AG09309 (cell line): ENCODE measurements at regions not wholly inside any gene's neighbourhood (a gene's known extent, or its start where the extent isn't known, plus 50 kb on each side); places are given as distances from the start of the nearest gene placed in this dataset.

Experiments
- DNase-seq: peaks from one replicate; pipeline ENCODE4 v3.0.0-alpha.2; 2010; ENCODE audit warnings: low read depth
- H3K4me3 ChIP-seq: 2 replicates; pipeline ENCODE4 v1.5.1; 2011; ENCODE audit warnings: mild to moderate bottlenecking, low read depth, low read length, moderate library complexity; ENCODE audit not compliant: control insufficient read depth
- TF ChIP-seq, protein P1 (sequence below): IDR thresholded peaks from 2 replicates; pipeline ENCODE4 v1.5.1; 2011; ENCODE audit warnings: mild to moderate bottlenecking, low read depth, low read length, inconsistent platforms; ENCODE audit not compliant: insufficient read depth, control insufficient read depth; ENCODE audit errors: missing control alignments

DNA sequence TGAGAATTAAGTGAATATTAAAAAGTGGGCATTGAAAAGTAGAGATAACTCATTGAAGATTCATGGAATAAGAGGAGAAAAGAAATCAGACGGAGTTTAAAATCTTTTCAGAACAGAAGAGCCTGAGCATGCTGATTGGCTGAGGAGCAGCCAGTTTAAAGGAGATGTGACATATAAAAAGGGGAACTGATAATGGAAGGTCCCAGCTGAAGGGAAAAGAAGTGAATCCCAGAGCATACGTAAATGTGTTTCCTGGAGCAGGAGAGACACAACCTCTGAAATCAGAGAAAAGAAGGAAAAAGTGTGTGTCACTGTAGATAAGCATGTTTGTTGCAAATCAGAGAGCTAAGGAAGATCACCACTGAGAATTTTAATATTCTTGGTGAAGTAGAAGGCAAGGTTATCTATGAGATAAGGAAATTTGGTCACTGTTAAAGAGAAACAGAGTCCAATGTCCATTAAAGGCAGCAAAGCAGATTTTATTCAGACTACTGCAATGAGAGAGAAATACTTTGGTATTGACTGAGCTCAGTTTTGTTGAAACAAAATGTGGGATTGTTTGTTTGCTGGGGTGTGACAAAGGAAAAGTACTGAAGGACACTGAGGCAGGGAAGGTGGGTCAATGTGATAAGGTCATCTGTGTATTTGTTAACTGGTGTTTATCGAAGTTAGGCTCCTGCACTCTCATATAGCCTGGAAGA is 84.6 kb upstream of the WDR72 start:
- TF ChIP-seq, protein P1, sequence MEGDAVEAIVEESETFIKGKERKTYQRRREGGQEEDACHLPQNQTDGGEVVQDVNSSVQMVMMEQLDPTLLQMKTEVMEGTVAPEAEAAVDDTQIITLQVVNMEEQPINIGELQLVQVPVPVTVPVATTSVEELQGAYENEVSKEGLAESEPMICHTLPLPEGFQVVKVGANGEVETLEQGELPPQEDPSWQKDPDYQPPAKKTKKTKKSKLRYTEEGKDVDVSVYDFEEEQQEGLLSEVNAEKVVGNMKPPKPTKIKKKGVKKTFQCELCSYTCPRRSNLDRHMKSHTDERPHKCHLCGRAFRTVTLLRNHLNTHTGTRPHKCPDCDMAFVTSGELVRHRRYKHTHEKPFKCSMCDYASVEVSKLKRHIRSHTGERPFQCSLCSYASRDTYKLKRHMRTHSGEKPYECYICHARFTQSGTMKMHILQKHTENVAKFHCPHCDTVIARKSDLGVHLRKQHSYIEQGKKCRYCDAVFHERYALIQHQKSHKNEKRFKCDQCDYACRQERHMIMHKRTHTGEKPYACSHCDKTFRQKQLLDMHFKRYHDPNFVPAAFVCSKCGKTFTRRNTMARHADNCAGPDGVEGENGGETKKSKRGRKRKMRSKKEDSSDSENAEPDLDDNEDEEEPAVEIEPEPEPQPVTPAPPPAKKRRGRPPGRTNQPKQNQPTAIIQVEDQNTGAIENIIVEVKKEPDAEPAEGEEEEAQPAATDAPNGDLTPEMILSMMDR: no peak
- DNase-seq: no peak
- no peak overlapping the region for H3K4me3 ChIP-seq

DNA sequence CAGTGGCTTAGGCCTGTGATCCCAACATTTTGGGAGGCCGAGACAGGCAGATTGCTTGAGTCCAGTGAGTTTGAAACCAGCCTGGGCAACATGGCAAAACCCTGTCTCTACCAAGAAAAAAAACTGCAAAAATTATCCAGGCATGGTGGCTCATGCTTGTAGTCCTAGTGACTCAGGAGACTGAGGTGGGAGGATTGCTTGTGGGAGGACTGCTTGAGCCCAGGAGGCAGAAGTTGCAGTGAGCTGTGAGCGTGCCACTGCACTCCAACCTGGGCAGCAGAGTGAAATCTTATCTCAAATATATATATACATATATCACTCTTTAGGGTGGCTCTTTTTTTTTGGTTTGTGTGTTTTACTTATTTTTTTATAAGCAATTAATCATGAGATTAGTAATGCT is 83.7 kb upstream of the WDR72 start:
- DNase-seq: no peak
- TF ChIP-seq, protein P1: no peak
- no peak overlapping the region for H3K4me3 ChIP-seq

DNA sequence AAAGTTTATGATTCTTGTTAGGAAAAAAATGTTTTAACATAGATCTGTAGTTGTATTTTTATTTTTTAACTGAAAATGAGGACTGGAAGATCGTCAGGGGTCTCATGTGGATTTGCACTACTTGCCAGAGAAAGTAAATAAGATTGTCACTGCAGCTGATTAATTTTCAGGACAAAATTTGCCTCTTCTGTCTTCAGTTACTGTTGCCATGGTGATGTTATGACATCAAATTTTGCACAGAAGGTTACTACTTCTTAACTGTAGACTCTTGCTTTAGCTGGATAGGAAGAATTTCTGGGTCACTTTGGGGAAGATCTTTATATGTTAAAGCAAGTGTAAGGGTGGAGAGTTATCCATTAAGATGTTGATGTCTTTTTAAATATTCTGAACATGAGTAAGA is 82.2 kb upstream of the WDR72 start:
- no peak overlapping the region for H3K4me3 ChIP-seq
- DNase-seq: no peak
- TF ChIP-seq, protein P1: no peak

DNA sequence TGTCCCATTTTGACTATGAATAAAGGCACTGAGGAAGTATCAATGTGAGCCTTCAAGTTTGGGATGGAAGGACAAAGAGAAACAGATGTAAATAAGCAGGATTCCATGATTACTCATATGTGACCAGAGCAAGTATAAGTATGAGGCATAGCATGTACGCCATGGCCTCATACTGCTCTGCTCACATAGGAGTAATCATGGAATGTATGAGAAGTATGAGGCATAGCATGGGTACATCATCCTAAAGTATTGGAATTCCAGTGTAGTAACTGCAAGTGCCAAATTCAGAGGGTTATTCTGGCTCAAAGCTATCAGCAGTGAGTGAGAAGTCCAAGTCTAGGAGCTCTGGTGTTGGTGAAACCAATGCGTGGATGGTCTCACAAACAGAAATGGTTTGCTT is 81.2 kb upstream of the WDR72 start:
- no peak for DNase-seq
- TF ChIP-seq, protein P1: no peak
- no peak overlapping the region for H3K4me3 ChIP-seq

DNA sequence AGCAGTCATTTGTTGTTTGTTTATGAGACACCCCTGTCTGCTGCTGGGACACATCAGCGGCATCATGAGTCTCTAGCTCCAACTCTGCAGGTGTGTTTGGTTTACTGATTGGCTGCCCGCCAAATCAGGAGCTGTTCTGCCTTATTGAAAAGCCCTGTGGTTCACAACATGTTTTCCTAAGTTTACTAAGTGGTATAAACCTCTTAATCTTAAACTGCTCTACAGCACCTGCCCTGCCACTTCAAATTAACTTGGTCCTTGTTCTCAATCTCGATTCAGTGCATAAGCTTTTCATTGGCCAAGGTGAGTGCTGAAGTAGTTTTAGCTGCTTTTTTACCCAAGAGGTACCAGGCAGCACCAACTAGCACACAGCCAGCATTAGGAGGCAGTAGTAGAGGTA is 77.8 kb upstream of the WDR72 start:
- TF ChIP-seq, protein P1: no peak
- no peak for DNase-seq
- H3K4me3 ChIP-seq: no peak overlapping the region

DNA sequence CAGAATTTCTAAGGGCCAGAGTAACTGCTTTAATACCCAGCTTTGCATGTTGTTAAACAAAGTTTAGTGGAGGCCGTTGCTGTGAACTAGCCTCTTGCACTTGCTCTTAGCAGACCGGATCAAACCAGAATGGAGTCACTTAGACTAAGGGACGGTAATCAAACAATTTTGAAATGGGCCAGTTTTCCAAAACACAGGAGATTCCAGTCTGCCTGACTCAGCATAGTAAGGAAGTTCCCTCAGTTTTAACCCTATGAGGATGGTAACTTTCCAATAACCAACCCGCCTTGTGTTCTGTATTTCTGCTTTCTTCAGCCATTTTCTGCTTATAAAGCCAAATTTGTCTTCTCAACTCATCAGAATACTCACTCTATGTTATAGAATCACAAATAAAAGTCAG is 77.2 kb upstream of the WDR72 start:
- no peak overlapping the region for H3K4me3 ChIP-seq
- TF ChIP-seq, protein P1: no peak
- no peak for DNase-seq
